OCI-LY3 (cell line): ENCODE measurements at regions not wholly inside any gene's neighbourhood (a gene's known extent, or its start where the extent isn't known, plus 50 kb on each side); places are given as distances from the start of the nearest gene placed in this dataset.

Source experiments
- CTCF ChIP-seq: fragments of 200-600, 300-600 bp; sonication (generic); IDR thresholded peaks from 2 replicates; pipeline ENCODE4 v1.5.1; 2014; ENCODE audit warnings: antibody characterized with exemption, low read length, low read depth
- EZH2phosphoT487 ChIP-seq: fragments of 200-600 bp; shearing (Covaris generic); IDR thresholded peaks from 2 replicates; pipeline ENCODE4 v1.6.1; 2018; ENCODE audit warnings: antibody characterized with exemption, mixed run types, low read depth

DNA sequence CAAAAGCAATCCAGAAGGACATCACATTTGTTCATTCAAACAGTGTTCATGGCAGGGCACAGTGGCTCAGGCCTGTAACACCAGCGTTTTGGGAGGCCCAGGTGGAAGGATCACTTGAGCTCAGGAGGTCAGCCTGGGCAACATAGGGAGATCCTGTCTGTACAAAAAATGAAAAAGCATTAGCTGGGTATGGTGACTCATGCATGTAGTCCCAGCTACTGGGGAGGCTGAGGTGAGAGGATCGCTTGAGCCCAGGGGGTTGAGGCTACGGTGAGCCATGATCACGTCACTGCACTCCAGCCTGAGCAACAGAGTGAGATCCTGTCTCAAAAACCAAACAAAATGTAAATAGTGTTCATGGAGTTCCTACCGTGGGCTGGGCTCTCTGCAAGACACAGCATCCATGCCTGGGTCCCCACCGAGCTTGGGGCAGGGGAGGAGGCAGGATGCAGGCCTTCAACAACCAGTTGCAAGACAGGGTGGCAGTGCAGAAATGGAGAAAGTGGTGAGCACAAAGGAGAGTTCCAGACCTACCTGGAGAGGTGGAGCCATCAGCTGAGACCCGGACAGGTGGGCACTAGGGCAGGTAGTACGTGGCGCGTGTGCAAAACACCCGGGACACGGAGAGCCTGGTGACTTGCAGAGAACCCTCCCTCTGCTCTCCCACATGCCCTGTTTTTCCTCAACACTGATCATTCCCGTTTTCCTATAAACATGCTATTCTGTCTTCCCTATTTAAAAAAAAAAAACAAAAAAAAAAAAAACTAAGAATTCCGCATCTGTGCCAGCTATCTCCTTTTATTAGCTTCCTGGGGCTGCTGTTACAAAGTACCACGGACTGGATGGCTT, 138.9 kb downstream of the TOMM20 start:
- TF ChIP-seq CTCF, result no peak
- no peak for TF ChIP-seq EZH2phosphoT487
